ENCODE measurements at regions not wholly inside any gene's neighbourhood (a gene's known extent, or its start where the extent isn't known, plus 50 kb on each side); places are given as distances from the start of the nearest gene placed in this dataset.
"Not testable (repeated sequence)": the region's sequence is repeated elsewhere in the genome, so short reads cannot be mapped to it uniquely, and the experiment has no call there.

DNA sequence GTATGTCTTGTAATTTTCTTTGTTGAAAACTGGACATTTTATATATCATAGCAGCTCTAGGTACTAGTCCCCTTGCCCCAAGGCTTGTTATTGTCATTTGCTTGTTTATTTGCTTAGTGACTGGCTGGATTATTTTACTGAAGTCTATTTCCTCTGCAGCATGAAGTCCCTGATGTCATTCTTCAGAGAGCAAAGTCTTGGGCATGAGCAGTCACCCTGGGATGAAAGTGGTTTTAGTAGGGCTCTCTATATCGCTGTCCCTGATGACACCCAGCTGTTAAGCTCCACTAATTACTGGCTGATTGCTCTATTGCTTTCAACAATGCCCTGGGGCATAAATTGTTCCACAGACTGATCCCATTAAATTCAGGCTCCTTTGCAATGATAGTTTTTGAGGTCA, 113.5 kb upstream of the USP9X start:
- Mint-ChIP-seq H3K9me3 (no peaks in the 10 kb centered on the region), H3K4me1 (peaks cover 4% of the 10 kb centered on the region), H3K27me3 (no peaks in the 10 kb centered on the region), H3K27ac (no peak overlapping the region), H3K36me3 (no peaks in the 10 kb centered on the region), H3K4me3 (no peak overlapping the region)
- DNase-seq = no peak

DNA sequence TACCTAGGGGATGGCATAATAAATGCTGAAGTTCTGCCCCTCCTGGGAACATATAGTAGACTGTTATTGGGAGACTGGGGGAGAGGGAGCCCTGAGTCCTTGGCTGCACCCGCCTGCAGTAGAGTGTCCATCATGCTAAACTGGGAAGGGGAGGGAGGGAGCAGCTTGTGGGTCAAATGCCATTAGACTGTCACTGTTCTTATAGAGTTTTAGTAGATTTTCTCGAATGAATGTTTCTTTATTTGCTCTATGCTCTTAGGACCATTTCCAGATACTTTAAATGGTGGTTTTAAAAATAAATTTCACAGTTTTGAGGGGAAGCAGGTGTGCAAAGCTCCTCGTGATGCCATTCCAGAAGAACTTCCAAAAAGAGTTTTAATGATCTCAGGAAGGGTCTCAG, 111.6 kb upstream of the USP9X start:
- H3K4me3 Mint-ChIP-seq = no peak overlapping the region
- no peak for DNase-seq
- no peak overlapping the region for H3K27ac Mint-ChIP-seq
- H3K4me1 Mint-ChIP-seq = peaks cover 4% of the 10 kb centered on the region
- peaks cover 3% of the 10 kb centered on the region for H3K9me3 Mint-ChIP-seq
- no peaks in the 10 kb centered on the region for H3K27me3 Mint-ChIP-seq
- no peaks in the 10 kb centered on the region for H3K36me3 Mint-ChIP-seq

DNA sequence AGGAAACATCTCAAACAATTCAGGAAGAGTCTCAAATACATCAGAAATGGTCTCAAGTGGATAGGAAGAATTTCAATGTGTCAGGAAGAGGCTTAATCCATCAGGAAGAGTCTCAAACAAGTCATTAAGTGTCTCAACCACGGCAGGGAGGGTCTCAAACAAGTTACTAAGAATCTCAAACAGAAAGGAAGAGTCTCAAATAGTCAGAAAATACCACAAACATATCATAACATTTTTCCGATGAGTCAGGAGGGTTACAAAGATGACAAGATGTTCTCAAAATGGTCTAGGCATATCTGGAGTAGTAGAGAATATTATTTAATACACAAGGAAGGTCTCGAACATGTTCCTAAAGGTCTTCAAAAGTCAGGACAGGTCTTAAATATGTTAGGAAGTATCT, 109.3 kb upstream of the USP9X start:
- no peaks in the 10 kb centered on the region for H3K36me3 Mint-ChIP-seq
- H3K4me1 Mint-ChIP-seq = peaks cover 4% of the 10 kb centered on the region
- H3K27me3 Mint-ChIP-seq = no peaks in the 10 kb centered on the region
- peaks cover 3% of the 10 kb centered on the region for H3K9me3 Mint-ChIP-seq
- no peak for DNase-seq
- H3K4me3 Mint-ChIP-seq = no peak overlapping the region
- no peak overlapping the region for H3K27ac Mint-ChIP-seq

GRCh38 chrX:40976981-40977380, 108.3 kb upstream of the USP9X start:
- H3K36me3 Mint-ChIP-seq = no peaks in the 10 kb centered on the region
- no peaks in the 10 kb centered on the region for H3K27me3 Mint-ChIP-seq
- no peak for DNase-seq
- H3K9me3 Mint-ChIP-seq = peaks cover 3% of the 10 kb centered on the region
- no peak overlapping the region for H3K27ac Mint-ChIP-seq
- no peak overlapping the region for H3K4me3 Mint-ChIP-seq
- H3K4me1 Mint-ChIP-seq = peaks cover 4% of the 10 kb centered on the region

GRCh38 chrX:40984962-40985361, 100.3 kb upstream of the USP9X start:
- Mint-ChIP-seq H3K9me3 (peaks cover 2% of the 10 kb centered on the region), H3K36me3 (no peaks in the 10 kb centered on the region), H3K27ac (no peak overlapping the region), H3K4me3 (no peak overlapping the region), H3K4me1 (peaks cover 2% of the 10 kb centered on the region), H3K27me3 (no peaks in the 10 kb centered on the region)
- no peak for DNase-seq

- no peaks in the 10 kb centered on the region for H3K27me3 Mint-ChIP-seq
- DNase-seq = no peak
- H3K4me3 Mint-ChIP-seq = no peak overlapping the region
- no peak overlapping the region for H3K27ac Mint-ChIP-seq
- H3K9me3 Mint-ChIP-seq = peaks cover 2% of the 10 kb centered on the region
- H3K36me3 Mint-ChIP-seq = peaks cover 1% of the 10 kb centered on the region
- H3K4me1 Mint-ChIP-seq = no peaks in the 10 kb centered on the region
Observed at GRCh38 chrX:40987413-40987812, 97.8 kb upstream of the USP9X start.

- H3K36me3 Mint-ChIP-seq = peaks cover 1% of the 10 kb centered on the region
- no peak for DNase-seq
- H3K4me1 Mint-ChIP-seq = no peaks in the 10 kb centered on the region
- H3K27ac Mint-ChIP-seq = no peak overlapping the region
- H3K27me3 Mint-ChIP-seq = no peaks in the 10 kb centered on the region
- no peak overlapping the region for H3K4me3 Mint-ChIP-seq
- peaks cover 2% of the 10 kb centered on the region for H3K9me3 Mint-ChIP-seq
Observed at GRCh38 chrX:40988100-40988499, 97.1 kb upstream of the USP9X start.

GRCh38 chrX:40993395-40993794, 91.8 kb upstream of the USP9X start:
- not testable (repeated sequence) for H3K4me3 Mint-ChIP-seq, H3K9me3 Mint-ChIP-seq, H3K4me1 Mint-ChIP-seq, H3K27ac Mint-ChIP-seq, H3K27me3 Mint-ChIP-seq, H3K36me3 Mint-ChIP-seq, DNase-seq

DNA sequence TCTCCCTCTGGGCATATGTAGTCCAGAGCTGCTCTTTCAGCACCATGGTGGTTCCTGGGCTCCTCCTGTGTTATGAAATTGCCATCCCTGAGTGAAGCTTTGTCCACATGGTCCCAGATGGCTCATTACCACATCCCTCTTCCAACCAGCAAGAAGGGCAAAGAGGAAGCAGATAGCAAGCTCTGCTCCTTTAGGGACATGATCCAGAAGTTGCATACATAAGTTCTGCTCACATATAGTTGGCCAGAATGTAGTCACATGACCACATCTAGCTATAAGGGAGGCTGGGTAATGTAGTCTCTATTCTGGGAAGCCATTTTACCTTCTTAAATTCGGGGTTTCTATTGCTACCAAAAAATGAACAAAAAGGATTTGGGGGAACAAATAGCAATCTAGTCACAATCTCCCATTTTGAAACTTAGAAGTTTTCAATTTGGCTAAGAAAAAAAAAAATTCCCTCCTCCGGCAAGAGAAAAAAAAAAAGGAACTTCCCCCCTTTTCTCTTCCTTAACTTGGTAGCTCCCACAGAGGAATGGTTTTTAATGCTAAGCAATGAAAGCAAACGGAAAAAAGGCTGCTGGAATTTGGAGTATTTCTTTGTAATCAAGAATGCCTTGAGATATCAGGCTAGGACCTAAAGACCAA, 88.2 kb upstream of the USP9X start:
- Mint-ChIP-seq H3K9me3 (peaks cover 2% of the 10 kb centered on the region), H3K27me3 (no peaks in the 10 kb centered on the region), H3K4me3 (no peak overlapping the region), H3K4me1 (no peaks in the 10 kb centered on the region), H3K36me3 (no peaks in the 10 kb centered on the region), H3K27ac (no peak overlapping the region)
- DNase-seq = no peak

GRCh38 chrX:40998123-40998522, 87.1 kb upstream of the USP9X start:
- H3K27ac Mint-ChIP-seq = no peak overlapping the region
- H3K27me3 Mint-ChIP-seq = no peaks in the 10 kb centered on the region
- no peak for DNase-seq
- no peaks in the 10 kb centered on the region for H3K36me3 Mint-ChIP-seq
- no peaks in the 10 kb centered on the region for H3K4me1 Mint-ChIP-seq
- peaks cover 2% of the 10 kb centered on the region for H3K9me3 Mint-ChIP-seq
- H3K4me3 Mint-ChIP-seq = no peak overlapping the region

DNA sequence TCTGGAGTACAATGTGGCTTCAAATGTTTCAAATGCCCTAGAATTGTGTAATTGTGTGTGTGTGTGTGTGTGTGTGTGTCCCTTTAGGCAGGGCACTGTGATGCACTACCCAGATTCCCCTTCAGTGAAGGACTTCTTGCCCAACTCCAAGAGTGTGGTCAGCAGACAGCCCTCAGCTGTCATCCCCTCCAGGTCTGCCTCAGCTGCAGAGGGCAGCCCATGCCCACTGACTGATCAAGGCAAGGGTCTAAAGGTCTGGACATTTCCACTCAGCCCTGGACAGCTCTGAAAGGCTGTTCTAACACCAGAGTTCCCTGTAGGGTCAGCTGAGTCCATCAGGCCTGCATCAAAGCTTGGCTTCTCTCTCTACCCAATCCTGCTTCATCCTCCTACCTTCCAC, 83.9 kb upstream of the USP9X start:
- no peak overlapping the region for H3K4me3 Mint-ChIP-seq
- no peaks in the 10 kb centered on the region for H3K36me3 Mint-ChIP-seq
- DNase-seq = no peak
- H3K4me1 Mint-ChIP-seq = peaks cover 6% of the 10 kb centered on the region
- H3K9me3 Mint-ChIP-seq = no peaks in the 10 kb centered on the region
- no peaks in the 10 kb centered on the region for H3K27me3 Mint-ChIP-seq
- no peak overlapping the region for H3K27ac Mint-ChIP-seq

DNA sequence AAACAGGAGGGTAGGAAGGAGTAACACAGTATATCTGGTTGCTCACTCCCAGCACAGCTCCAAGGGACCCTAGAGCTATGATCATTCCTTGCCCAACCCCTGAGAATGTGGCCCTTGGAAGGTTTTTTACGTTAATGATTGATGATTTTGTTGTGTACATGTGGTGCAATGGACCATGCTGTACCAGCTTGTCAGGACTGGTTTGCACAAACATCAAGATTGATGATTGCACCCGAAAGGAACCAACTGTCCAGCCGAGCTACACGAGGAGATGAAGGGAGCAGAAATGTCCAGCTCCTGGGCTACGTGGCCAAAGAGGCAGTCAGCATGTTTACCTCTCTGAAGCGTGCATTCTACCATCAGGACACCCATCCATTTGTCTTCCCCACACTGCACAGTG, 83.2 kb upstream of the USP9X start:
- Mint-ChIP-seq H3K9me3 (no peaks in the 10 kb centered on the region), H3K4me3 (no peak overlapping the region), H3K27ac (no peak overlapping the region), H3K4me1 (peaks cover 7% of the 10 kb centered on the region), H3K27me3 (no peaks in the 10 kb centered on the region), H3K36me3 (no peaks in the 10 kb centered on the region)
- DNase-seq = no peak

DNA sequence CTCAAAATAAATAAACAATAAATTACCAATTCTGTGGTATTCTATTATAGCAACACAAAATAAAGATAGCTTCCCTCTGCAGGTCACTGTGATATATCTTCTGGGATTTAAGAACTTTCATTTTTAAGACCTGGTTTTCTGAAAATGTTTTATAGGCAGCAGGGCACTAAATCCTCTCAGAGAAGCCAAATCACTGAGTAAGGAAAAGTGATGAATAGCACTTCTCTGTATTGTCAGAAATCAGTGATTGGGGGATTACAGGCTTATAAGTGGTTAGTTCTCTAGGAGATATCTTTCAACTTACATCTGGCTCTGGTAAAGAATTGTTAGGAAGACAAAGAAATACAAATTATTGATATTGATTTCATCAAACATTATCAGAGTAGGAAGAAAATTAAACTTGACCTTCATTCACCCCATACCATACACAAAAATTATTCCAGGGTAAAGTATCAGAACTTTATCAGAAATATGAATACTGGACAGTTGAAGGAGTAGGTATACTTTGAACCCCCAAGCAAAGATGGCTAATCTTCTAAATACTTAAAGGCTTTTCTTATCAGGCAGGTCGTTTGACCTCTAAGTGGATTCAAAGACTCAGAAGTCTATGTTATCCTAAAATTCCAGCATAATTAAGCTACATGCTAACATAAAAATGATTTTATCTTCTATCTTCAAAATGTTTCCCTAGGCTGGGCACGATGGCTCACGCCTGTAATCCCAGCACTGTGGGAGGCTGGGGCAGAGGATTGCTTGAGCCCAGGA, 81.6 kb upstream of the USP9X start:
- no peak for DNase-seq
- H3K36me3 Mint-ChIP-seq = no peaks in the 10 kb centered on the region
- H3K27ac Mint-ChIP-seq = no peak overlapping the region
- no peaks in the 10 kb centered on the region for H3K27me3 Mint-ChIP-seq
- no peaks in the 10 kb centered on the region for H3K9me3 Mint-ChIP-seq
- no peak overlapping the region for H3K4me3 Mint-ChIP-seq
- peaks cover 7% of the 10 kb centered on the region for H3K4me1 Mint-ChIP-seq

GRCh38 chrX:41005445-41005992, 79.7 kb upstream of the USP9X start:
- H3K27ac Mint-ChIP-seq = peak overlapping the region; percentile 56
- no peak for DNase-seq
- no peak overlapping the region for H3K4me3 Mint-ChIP-seq
- no peaks in the 10 kb centered on the region for H3K9me3 Mint-ChIP-seq
- H3K4me1 Mint-ChIP-seq = peaks cover 13% of the 10 kb centered on the region
- no peaks in the 10 kb centered on the region for H3K36me3 Mint-ChIP-seq
- H3K27me3 Mint-ChIP-seq = no peaks in the 10 kb centered on the region

DNA sequence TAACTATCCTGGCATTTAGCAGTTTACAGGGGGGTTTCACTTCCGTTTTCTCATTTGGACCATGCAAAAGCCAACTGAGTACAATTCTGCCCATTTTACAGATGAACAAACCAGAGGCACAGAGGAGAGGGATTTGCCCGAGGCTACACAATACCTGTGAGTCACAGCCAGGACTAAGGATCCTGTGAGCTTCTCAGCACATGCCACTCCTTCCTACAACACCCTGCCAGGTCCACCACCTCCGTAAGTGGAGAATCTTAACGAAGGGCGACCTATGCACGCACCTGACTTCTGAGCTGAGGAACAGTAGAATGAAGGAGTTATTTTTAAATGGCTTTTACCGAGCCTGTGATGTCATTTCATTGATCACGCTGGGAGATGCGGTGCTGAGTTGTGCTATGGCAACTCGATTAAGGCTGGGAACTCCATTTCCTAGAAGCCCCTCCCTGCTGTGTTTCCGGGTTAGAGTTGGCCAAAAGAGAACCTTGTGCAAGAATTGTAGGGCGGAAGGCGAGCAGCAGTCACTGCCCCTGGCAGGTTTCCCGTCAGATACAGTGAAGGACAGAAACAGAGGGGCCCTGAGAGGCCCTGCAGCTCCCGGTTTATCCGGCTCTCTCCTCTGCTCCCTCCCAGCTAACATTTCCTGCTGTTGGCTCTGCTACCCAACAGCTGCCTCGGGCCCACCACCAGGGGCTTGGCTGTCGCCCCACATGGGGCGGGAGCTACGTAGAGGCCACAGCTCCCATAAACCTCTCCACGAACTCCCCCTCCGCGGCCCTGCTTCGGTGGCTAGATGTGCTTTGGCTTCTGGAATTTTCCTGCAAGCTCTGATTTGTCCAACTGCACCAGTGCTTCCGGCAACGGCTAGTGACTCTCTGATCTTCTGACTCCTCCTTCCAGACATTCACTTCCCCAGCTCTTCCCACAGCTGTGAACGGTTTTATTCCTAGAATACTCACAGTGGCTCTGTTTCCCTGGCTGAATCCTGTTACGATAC, 75.1 kb upstream of the USP9X start:
- Mint-ChIP-seq H3K9me3 (no peaks in the 10 kb centered on the region), H3K4me1 (peaks cover 17% of the 10 kb centered on the region), H3K27me3 (no peaks in the 10 kb centered on the region), H3K27ac (peak overlapping the region; percentile 83), H3K4me3 (peak overlapping the region; percentile 54), H3K36me3 (no peaks in the 10 kb centered on the region)
- DNase-seq = peak; percentile 50
